GM13977 (cell line): ENCODE measurements at regions not wholly inside any gene's neighbourhood (a gene's known extent, or its start where the extent isn't known, plus 50 kb on each side); places are given as distances from the start of the nearest gene placed in this dataset.

Experiments
- DNase-seq: peaks from one replicate; pipeline ENCODE4 v3.0.0; 2012; ENCODE audit warnings: low spot score
- CTCF ChIP-seq: IDR thresholded peaks from 2 replicates; pipeline ENCODE4 v1.5.1; 2012; ENCODE audit warnings: mild to moderate bottlenecking, control low read depth; ENCODE audit not compliant: insufficient read depth; ENCODE audit errors: extremely low read depth, missing control alignments
- in situ Hi-C: fragments of 300-500 bp; cut with MboI; formaldehyde crosslinking; loops from one replicate; pipeline ENCODE4 v1.12.0; 2022; ENCODE audit warnings: low sequenced_read_pairs, low pct_unique_long_range_greater_than_20kb, mixed read lengths, inconsistent platforms; ENCODE audit not compliant: unreplicated experiment

- in situ Hi-C loops, result no loop called here
- no peak for TF ChIP-seq CTCF
- DNase-seq, result no peak
These were observed 307.1 kb downstream of the IL20RB start for GRCh38 chr3:137264843-137265330.

GRCh38 chr3:137282871-137283270, 325.1 kb downstream of the IL20RB start:
- TF ChIP-seq CTCF, result no peak
- in situ Hi-C loops, result no loop called here
- no peak for DNase-seq

DNA sequence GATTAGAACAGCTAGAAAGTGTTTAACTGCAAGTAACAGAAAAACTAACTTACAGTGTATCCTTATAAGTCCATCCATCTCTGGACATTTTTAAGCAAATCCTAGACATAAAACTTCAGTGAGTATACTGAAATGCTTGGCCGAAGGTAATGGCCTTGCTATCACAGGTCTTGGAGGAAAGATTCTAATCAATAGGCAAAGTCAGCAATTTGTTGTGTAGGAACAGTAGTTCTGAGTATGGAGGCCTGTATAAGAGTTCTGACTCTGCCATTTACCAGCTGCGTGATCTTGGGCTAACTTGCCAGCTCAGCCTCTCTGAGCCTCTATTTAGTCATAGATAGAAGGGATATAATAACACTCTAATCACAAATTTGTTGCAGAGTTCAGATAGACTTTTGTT, 328.1 kb downstream of the IL20RB start:
- no peak for TF ChIP-seq CTCF
- in situ Hi-C loops, result no loop called here
- no peak for DNase-seq

- DNase-seq, result no peak
- no peak for TF ChIP-seq CTCF
- in situ Hi-C loops, result no loop called here
These were observed 335.3 kb downstream of the IL20RB start for GRCh38 chr3:137293086-137293485.

GRCh38 chr3:137294139-137294538, 336.4 kb downstream of the IL20RB start:
- no peak for DNase-seq
- in situ Hi-C loops, result no loop called here
- TF ChIP-seq CTCF, result no peak

GRCh38 chr3:137294839-137295238, 337.1 kb downstream of the IL20RB start:
- in situ Hi-C loops, result no loop called here
- no peak for TF ChIP-seq CTCF
- DNase-seq, result no peak

DNA sequence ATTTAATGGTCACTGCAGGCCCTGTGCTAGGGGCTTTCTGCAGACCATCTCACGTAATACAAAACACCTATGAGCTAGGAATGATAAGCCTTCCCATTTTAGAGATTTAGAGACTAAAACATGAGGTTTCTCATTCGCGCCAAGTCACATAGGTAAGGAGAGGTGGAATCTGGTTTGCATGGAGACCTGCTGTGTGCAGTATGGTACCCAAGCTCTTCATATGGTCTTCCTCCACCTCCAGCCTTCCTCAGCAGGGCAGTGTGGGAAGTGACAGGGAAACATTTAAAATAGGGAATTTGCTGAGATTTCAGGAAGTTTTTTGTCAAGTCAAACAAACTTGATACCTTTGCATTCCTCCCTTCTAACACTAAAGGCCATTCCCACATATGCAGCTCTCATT, 337.6 kb downstream of the IL20RB start:
- in situ Hi-C loops, result no loop called here
- no peak for TF ChIP-seq CTCF

More for the DNA sequence above, 337.6 kb downstream of the IL20RB start:
- DNase-seq, result no peak
